ENCODE measurements at regions not wholly inside any gene's neighbourhood (a gene's known extent, or its start where the extent isn't known, plus 50 kb on each side); places are given as distances from the start of the nearest gene placed in this dataset.

GRCh38 chr5:2608391-2608790, 143.1 kb downstream of the IRX2 start:
- H3K27ac ChIP-seq (ENCODE audit: low read depth, low read length) = no peak overlapping the region
- Mint-ChIP-seq H3K4me1 (ENCODE audit: low read depth, unreplicated experiment) (peaks cover 5% of the 10 kb centered on the region), H3K9me3 (ENCODE audit: unreplicated experiment) (no peaks in the 10 kb centered on the region), H3K27me3 (ENCODE audit: low read depth, unreplicated experiment) (peaks cover 8% of the 10 kb centered on the region), H3K36me3 (ENCODE audit: low read depth, unreplicated experiment) (no peaks in the 10 kb centered on the region), H3K27ac (ENCODE audit: unreplicated experiment) (no peak overlapping the region), H3K4me3 (ENCODE audit: unreplicated experiment) (no peak overlapping the region)
- H3K4me1 ChIP-seq (ENCODE audit: insufficient read depth, low read length) = no peaks in the 10 kb centered on the region
- H3K36me3 ChIP-seq (ENCODE audit: insufficient read depth, low read length) = no peaks in the 10 kb centered on the region
- no peaks in the 10 kb centered on the region for H3K27me3 ChIP-seq (ENCODE audit: insufficient read depth, low read length)
- no peak overlapping the region for H3K4me3 ChIP-seq (ENCODE audit: insufficient read depth, low read depth, low read length)
- H3K4me2 ChIP-seq (ENCODE audit: low read length) = no peak overlapping the region
- no peak overlapping the region for H3K9ac ChIP-seq (ENCODE audit: low read length)
- DNase-seq (ENCODE audit: low read depth) (no peak), FAIRE-seq (no peak)
- no peaks in the 10 kb centered on the region for H3K9me3 ChIP-seq (ENCODE audit: insufficient read depth, low read depth, low read length)
- no peaks in the 10 kb centered on the region for H4K20me1 ChIP-seq (ENCODE audit: insufficient read depth, low read length)
- H2AFZ ChIP-seq (ENCODE audit: low read depth, low read length) = no peak overlapping the region
- no peak for TF ChIP-seq CTCF (IDR thresholded peaks at IDR 0.05; ENCODE audit: insufficient read depth, low read depth, low read length)
- no peak for TF ChIP-seq EZH2 (IDR thresholded peaks at IDR 0.05; ENCODE audit: insufficient read depth, low read length)
- H3K79me2 ChIP-seq (ENCODE audit: insufficient read depth, low read length) = no peaks in the 10 kb centered on the region

- H3K4me3 Mint-ChIP-seq (ENCODE audit: unreplicated experiment) = no peak overlapping the region
- Histone ChIP-seq H3K36me3 (ENCODE audit: insufficient read depth, low read length) (no peaks in the 10 kb centered on the region), H4K20me1 (ENCODE audit: insufficient read depth, low read length) (no peaks in the 10 kb centered on the region), H2AFZ (ENCODE audit: low read depth, low read length) (no peak overlapping the region), H3K4me1 (ENCODE audit: insufficient read depth, low read length) (no peaks in the 10 kb centered on the region), H3K9ac (ENCODE audit: low read length) (no peak overlapping the region), H3K79me2 (ENCODE audit: insufficient read depth, low read length) (no peaks in the 10 kb centered on the region), H3K4me3 (ENCODE audit: insufficient read depth, low read depth, low read length) (no peak overlapping the region), H3K9me3 (ENCODE audit: insufficient read depth, low read depth, low read length) (no peaks in the 10 kb centered on the region), H3K27ac (ENCODE audit: low read depth, low read length) (no peak overlapping the region), H3K4me2 (ENCODE audit: low read length) (no peak overlapping the region), H3K27me3 (ENCODE audit: insufficient read depth, low read length) (no peaks in the 10 kb centered on the region)
- H3K27me3 Mint-ChIP-seq (ENCODE audit: low read depth, unreplicated experiment) = peaks cover 6% of the 10 kb centered on the region
- H3K9me3 Mint-ChIP-seq (ENCODE audit: unreplicated experiment) = no peaks in the 10 kb centered on the region
- TF ChIP-seq CTCF (IDR thresholded peaks at IDR 0.05; ENCODE audit: insufficient read depth, low read depth, low read length) = no peak
- TF ChIP-seq EZH2 (IDR thresholded peaks at IDR 0.05; ENCODE audit: insufficient read depth, low read length) = no peak
- no peak for DNase-seq (ENCODE audit: low read depth)
- no peaks in the 10 kb centered on the region for H3K36me3 Mint-ChIP-seq (ENCODE audit: low read depth, unreplicated experiment)
- peaks cover 5% of the 10 kb centered on the region for H3K4me1 Mint-ChIP-seq (ENCODE audit: low read depth, unreplicated experiment)
- FAIRE-seq = no peak
- no peak overlapping the region for H3K27ac Mint-ChIP-seq (ENCODE audit: unreplicated experiment)
These were observed 143.9 kb downstream of the IRX2 start for GRCh38 chr5:2607598-2607997.

- no peaks in the 10 kb centered on the region for H3K9me3 ChIP-seq (ENCODE audit: insufficient read depth, low read depth, low read length)
- FAIRE-seq (no peak), DNase-seq (ENCODE audit: low read depth) (no peak)
- Mint-ChIP-seq H3K4me1 (ENCODE audit: low read depth, unreplicated experiment) (peaks cover 5% of the 10 kb centered on the region), H3K36me3 (ENCODE audit: low read depth, unreplicated experiment) (no peaks in the 10 kb centered on the region), H3K4me3 (ENCODE audit: unreplicated experiment) (no peak overlapping the region), H3K27me3 (ENCODE audit: low read depth, unreplicated experiment) (peaks cover 4% of the 10 kb centered on the region), H3K27ac (ENCODE audit: unreplicated experiment) (no peak overlapping the region), H3K9me3 (ENCODE audit: unreplicated experiment) (no peaks in the 10 kb centered on the region)
- H3K4me3 ChIP-seq (ENCODE audit: insufficient read depth, low read depth, low read length) = no peak overlapping the region
- no peak overlapping the region for H3K4me2 ChIP-seq (ENCODE audit: low read length)
- TF ChIP-seq CTCF (IDR thresholded peaks at IDR 0.05; ENCODE audit: insufficient read depth, low read depth, low read length) (no peak), EZH2 (IDR thresholded peaks at IDR 0.05; ENCODE audit: insufficient read depth, low read length) (no peak)
- H3K27ac ChIP-seq (ENCODE audit: low read depth, low read length) = no peak overlapping the region
- H4K20me1 ChIP-seq (ENCODE audit: insufficient read depth, low read length) = no peaks in the 10 kb centered on the region
- no peak overlapping the region for H3K9ac ChIP-seq (ENCODE audit: low read length)
- H3K27me3 ChIP-seq (ENCODE audit: insufficient read depth, low read length) = no peaks in the 10 kb centered on the region
- H2AFZ ChIP-seq (ENCODE audit: low read depth, low read length) = no peak overlapping the region
- H3K36me3 ChIP-seq (ENCODE audit: insufficient read depth, low read length) = no peaks in the 10 kb centered on the region
- H3K4me1 ChIP-seq (ENCODE audit: insufficient read depth, low read length) = no peaks in the 10 kb centered on the region
- H3K79me2 ChIP-seq (ENCODE audit: insufficient read depth, low read length) = no peaks in the 10 kb centered on the region
These were observed 148.3 kb downstream of the IRX2 start for GRCh38 chr5:2603272-2603575.

All from astrocyte (in vitro differentiated cells and primary cell).